ENCODE measurements at regions not wholly inside any gene's neighbourhood (a gene's known extent, or its start where the extent isn't known, plus 50 kb on each side); places are given as distances from the start of the nearest gene placed in this dataset.

GRCh38 chr3:72350761-72351505 lies 497.3 kb downstream of the SHQ1 start:
- no peak for TF ChIP-seq CTCF (IDR thresholded peaks at IDR 0.05)
- no peak for TF ChIP-seq POLR2AphosphoS5 (IDR thresholded peaks at IDR 0.05; ENCODE audit: low read depth, low read length)
